NCI-H460 (cell line): ENCODE measurements at regions not wholly inside any gene's neighbourhood (a gene's known extent, or its start where the extent isn't known, plus 50 kb on each side); places are given as distances from the start of the nearest gene placed in this dataset.
"Not testable (repeated sequence)": the region's sequence is repeated elsewhere in the genome, so short reads cannot be mapped to it uniquely, and the experiment has no call there.

Experiments
- DNase-seq: peaks from one replicate; pipeline ENCODE4 v3.0.0-alpha.2; 2016; ENCODE audit warnings: low read depth; ENCODE audit errors: extremely low read depth

GRCh38 chr5:17364987-17365810 is 132.8 kb upstream of the TAF11L2 start:
- DNase-seq, result no peak

GRCh38 chr5:17365811-17366138 is 132.3 kb upstream of the TAF11L2 start:
- DNase-seq, result peak; percentile 28

- DNase-seq, result no peak
Measured at GRCh38 chr5:17367256-17367840, 130.7 kb upstream of the TAF11L2 start.

DNA sequence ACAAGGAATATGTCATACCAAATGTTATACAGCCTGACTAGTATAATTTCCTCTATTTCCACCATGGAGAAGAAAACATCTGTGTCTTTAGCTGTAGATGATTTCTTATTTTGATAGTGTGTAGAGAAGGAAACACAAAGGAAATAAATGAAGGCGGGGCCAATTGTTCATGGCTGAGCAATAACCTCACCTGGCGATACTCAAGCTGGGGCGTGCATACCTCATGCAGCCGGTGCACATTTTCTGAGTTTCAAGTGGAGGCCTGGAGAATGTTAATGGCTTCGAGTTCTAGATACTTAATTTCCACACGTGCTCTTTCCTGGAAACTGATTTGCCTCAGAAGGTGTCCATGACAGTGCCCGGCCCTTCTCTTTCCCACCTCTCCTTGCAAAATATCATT is 127.4 kb upstream of the TAF11L2 start:
- no peak for DNase-seq

- no peak for DNase-seq
Measured at GRCh38 chr5:17373406-17373805, 124.6 kb upstream of the TAF11L2 start.

DNA sequence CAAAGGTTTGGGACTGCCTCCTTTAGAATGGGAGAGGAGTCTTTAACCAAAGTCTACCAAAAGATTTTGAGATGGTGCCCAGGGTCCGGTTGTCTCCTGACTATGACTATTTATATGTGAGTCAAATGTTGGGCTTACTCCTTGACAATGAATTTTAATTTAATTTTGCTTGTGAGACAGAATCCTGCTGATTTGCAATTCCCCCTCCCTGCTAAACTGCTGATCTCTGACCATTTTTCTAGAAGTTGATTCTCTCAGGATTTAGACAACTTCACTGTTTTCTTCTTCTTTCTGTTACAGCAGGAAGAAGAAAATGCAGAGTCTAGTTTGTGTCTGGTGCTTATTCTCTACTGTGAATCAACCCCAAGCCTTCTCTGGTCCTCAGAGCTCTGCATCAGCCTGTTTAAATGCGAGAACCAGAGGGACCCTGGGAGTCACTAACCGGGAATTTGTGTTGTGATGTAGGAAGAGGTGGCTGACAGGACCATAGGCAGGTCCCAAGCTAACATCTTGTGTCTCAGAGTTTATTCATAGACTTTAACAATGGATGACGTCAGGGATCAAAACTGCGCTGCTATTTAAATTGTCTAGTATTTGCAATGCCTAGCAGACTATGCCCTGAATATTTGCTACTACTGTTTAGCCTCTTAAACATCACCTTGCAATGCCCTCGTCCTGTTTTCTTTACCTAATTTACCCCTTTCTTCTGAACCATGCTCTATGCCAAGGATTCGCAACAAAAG is 124.0 kb upstream of the TAF11L2 start:
- no peak for DNase-seq

- no peak for DNase-seq
Measured at GRCh38 chr5:17374973-17375742, 122.9 kb upstream of the TAF11L2 start.

- DNase-seq, result not testable (repeated sequence)
Measured at GRCh38 chr5:17375886-17376285, 122.1 kb upstream of the TAF11L2 start.

DNA sequence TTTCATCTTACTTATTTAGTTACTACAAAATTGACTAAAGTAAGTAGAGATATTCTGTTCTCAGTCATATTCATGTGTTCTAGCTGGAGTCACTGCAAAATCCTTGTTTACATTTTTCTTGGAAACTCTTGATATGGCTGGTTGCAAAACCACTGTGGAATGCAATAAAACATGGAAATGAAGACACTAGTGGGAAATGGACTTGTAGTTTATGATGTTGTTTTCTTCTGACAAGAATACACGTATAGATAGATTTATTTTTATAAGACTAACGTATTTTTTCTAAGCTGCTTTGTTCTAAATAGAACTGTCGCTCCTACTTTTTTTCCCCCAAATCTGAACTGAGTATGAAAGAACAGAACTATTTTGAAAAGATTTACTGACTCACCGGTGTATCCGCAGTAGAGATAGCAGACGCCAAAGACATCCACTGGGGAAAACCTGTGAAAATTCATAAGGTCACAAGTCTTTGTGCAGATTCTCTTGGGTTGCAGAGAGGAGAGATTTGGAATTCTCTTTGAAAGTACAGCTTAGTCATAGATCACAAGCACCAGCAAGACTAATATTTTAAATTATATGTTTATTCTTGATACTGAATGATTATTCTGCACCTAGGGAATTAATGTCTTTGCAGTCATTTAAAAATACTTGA is 119.6 kb upstream of the TAF11L2 start:
- no peak for DNase-seq

DNA sequence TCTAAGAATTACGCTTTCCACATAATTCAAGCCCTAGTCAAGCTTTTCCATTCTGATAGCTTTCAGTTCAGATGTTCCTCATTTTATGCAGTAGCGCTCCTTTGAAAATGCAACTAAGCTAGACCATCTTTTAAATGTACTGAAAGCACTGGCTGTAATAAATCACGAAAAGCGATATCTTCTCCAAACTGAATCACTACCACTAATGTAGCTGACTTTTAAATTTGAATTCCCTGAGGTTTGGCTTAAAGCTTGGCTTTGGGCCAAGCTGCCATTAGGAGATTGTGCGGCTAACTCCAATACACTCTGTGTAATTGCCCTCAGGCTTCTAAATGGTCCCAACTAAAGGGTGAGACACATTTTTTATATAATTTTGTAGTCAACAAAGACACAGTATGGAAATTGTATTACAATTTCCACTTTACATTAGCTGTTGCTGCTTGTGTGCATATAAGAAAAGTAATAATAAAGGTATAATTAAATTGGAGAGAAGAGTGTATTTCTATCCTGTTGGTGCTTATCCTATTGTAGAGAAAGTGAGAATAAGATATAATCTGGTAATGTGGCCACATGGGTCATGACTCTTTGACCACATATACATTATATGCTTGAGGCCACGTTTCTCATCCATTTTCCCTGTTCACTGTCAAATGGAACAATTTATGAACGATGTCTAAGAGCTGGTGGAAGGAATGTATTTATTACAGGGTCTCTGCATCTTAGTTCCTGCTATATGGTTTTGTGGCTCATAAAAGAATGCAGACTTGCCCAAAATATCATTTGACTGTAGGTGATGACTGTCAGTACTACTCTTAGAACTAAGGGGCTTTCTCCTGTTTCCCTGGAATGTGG is 118.7 kb upstream of the TAF11L2 start:
- DNase-seq, result no peak

DNA sequence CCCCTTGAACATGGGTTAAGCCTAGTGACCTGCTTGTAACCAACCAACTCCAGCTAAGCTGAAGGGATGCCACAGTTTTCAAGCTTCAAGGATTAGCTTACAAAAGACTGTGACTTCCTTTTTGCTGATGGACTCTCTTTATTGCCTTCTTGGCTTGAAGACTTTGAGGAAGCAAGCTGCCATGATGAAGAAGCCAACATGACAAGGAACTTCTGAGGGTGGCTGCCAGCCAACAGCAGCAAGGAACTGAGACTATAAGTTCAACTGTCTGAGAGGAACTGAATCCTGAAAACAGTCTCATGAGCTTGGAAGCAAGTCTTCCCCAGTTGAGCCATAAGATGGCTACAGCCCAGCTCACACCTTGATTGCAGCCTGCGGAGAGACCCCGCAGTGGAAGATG is 116.1 kb upstream of the TAF11L2 start:
- no peak for DNase-seq

- no peak for DNase-seq
Measured at GRCh38 chr5:17383526-17383925, 114.5 kb upstream of the TAF11L2 start.

DNA sequence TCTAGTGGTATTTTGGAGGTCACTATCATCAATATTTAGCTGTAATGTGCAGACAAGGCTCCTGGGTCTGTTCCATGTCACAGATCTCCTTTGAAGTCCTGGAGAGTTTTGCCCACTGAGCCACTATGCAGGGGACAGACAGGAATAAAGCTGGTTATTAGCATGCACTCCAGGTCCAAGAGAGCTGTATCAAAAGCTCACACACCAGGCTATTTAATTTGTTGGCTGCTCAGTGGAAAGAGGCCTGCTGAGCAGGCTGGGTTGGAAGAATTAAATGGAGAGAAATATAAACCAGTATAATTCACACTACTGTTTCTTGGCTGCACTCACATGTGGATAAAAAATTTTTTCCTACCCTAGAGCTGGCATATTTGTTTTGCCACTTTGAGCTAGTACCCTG is 113.8 kb upstream of the TAF11L2 start:
- DNase-seq, result no peak

DNA sequence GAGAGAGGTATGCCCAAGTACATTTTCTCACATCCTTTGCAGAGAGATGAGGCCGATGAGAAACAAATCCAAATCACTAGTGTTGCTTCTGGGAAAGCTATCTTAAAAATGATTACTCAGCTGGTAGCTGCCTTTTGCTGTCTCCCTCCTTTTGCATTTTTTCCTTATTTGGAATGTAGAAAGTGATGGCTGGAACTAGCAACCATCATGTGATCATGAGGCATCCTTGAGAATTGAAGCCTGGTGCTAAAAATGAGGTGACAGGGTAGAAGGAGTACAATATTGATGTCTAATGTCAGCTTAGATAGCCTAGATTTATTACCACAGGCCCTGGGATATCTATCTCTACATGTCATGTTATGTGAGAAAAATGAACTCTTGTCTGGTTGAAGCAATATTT is 109.3 kb upstream of the TAF11L2 start:
- no peak for DNase-seq

GRCh38 chr5:17394086-17394485 is 103.9 kb upstream of the TAF11L2 start:
- no peak for DNase-seq

- DNase-seq, result no peak
Measured at GRCh38 chr5:17395106-17395880, 102.7 kb upstream of the TAF11L2 start.

DNA sequence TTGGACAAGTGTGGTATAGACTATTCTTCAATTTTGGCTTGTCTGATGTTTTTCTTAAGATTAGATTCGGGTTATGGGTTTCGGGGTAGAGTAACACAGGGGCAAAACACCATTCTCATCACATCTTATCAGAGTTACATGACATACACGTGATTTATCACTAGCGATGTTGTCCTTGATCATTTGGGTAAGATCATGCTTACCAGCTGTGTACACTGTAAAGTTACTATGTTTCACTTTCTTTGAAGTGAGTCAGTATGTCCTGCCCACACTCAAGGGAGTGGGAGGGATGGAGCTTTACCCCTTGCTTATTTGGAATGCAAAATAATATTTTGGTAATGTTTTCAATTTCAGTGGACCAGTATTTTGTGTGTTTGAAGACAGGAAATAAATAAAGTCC is 101.8 kb upstream of the TAF11L2 start:
- DNase-seq, result no peak

DNA sequence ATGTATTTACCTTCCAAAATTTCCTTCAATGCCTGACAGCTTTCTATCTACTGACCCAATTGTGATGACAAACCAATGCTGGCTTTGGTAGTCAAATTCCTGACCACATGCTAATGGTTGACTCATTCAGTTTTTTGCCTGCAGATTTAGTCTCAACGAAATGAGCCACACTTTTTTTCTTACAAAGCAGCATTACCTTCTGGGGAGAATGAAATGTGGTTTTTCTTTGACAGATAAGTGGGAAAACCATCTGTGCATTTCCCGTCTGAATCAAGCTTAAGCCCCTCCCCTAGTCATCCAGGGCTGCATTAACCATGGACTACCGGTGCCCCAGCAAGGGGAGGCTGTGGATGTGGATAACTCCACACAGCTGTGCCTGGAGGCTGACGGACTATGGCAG is 99.6 kb upstream of the TAF11L2 start:
- DNase-seq, result no peak
